ENCODE measurements at regions not wholly inside any gene's neighbourhood (a gene's known extent, or its start where the extent isn't known, plus 50 kb on each side); places are given as distances from the start of the nearest gene placed in this dataset.

GRCh38 chr17:13287226-13287625 lies 269.4 kb upstream of the ELAC2 start:
- no peak for TF ChIP-seq GATA2 (IDR thresholded peaks at IDR 0.05; ENCODE audit: low read depth, low read length)
- no peak for TF ChIP-seq GATA3 (IDR thresholded peaks at IDR 0.05; ENCODE audit: low read depth, low read length)
